HEK293 (cell line): ENCODE measurements at regions not wholly inside any gene's neighbourhood (a gene's known extent, or its start where the extent isn't known, plus 50 kb on each side); places are given as distances from the start of the nearest gene placed in this dataset.

ENCODE experiments used
- HOXA7 ChIP-seq: sonication (generic); formaldehyde crosslinking; IDR thresholded peaks from 2 replicates; pipeline ENCODE4 v1.8.1; 2022; ENCODE audit warnings: missing genetic modification reagents, borderline replicate concordance
- MYNN ChIP-seq: fragments of 450-650 bp; formaldehyde crosslinking; IDR thresholded peaks from 2 replicates; pipeline ENCODE4 v1.5.1; 2016; ENCODE audit warnings: missing biosample characterization, missing genetic modification characterization, borderline replicate concordance
- OVOL3 ChIP-seq: fragments of 450-650 bp; formaldehyde crosslinking; IDR thresholded peaks from 2 replicates; pipeline ENCODE4 v1.5.1; 2016; ENCODE audit warnings: missing biosample characterization, missing genetic modification characterization
- SP7 ChIP-seq: fragments of 450-650 bp; formaldehyde crosslinking; IDR thresholded peaks from 2 replicates; pipeline ENCODE4 v1.5.1; 2016; ENCODE audit warnings: missing biosample characterization, missing genetic modification characterization
- YY2 ChIP-seq: fragments of 450-650 bp; formaldehyde crosslinking; IDR thresholded peaks from 2 replicates; pipeline ENCODE4 v1.5.1; 2016; ENCODE audit warnings: missing biosample characterization, missing genetic modification characterization
- ZNF132 ChIP-seq: fragments of 450-650 bp; formaldehyde crosslinking; IDR thresholded peaks from 2 replicates; pipeline ENCODE4 v1.5.1; 2017; ENCODE audit warnings: missing biosample characterization, missing genetic modification characterization, borderline replicate concordance
- ZNF155 ChIP-seq: fragments of 450-650 bp; formaldehyde crosslinking; IDR thresholded peaks from 2 replicates; pipeline ENCODE4 v1.5.1; 2016; ENCODE audit warnings: missing biosample characterization, missing genetic modification characterization
- ZNF157 ChIP-seq: fragments of 450-650 bp; formaldehyde crosslinking; IDR thresholded peaks from 2 replicates; pipeline ENCODE4 v1.5.1; 2016; ENCODE audit warnings: missing biosample characterization, missing genetic modification characterization
- ZNF169 ChIP-seq: fragments of 450-650 bp; formaldehyde crosslinking; IDR thresholded peaks from 2 replicates; pipeline ENCODE4 v1.5.1; 2016; ENCODE audit warnings: missing biosample characterization, missing genetic modification characterization
- ZNF19 ChIP-seq: fragments of 450-650 bp; formaldehyde crosslinking; IDR thresholded peaks from 2 replicates; pipeline ENCODE4; 2016; ENCODE audit warnings: missing biosample characterization, missing genetic modification characterization, low read depth
- ZNF2 ChIP-seq: fragments of 450-650 bp; formaldehyde crosslinking; IDR thresholded peaks from 2 replicates; pipeline ENCODE4 v1.5.1; 2016; ENCODE audit warnings: missing biosample characterization, missing genetic modification characterization
- ZNF202 ChIP-seq: fragments of 450-650 bp; formaldehyde crosslinking; IDR thresholded peaks from 2 replicates; pipeline ENCODE4 v1.5.1; 2016; ENCODE audit warnings: missing biosample characterization, missing genetic modification characterization, borderline replicate concordance
- ZNF266 ChIP-seq: fragments of 450-650 bp; formaldehyde crosslinking; IDR thresholded peaks from 2 replicates; pipeline ENCODE4 v1.5.1; 2016; ENCODE audit warnings: missing biosample characterization, missing genetic modification characterization, low read depth
- ZNF394 ChIP-seq: fragments of 450-650 bp; formaldehyde crosslinking; IDR thresholded peaks from 2 replicates; pipeline ENCODE4 v1.5.1; 2016; ENCODE audit warnings: missing biosample characterization, missing genetic modification characterization, mild to moderate bottlenecking, moderate library complexity, borderline replicate concordance
- ZNF416 ChIP-seq: fragments of 450-650 bp; formaldehyde crosslinking; IDR thresholded peaks from 2 replicates; pipeline ENCODE4 v1.5.1; 2016; ENCODE audit warnings: missing biosample characterization, missing genetic modification characterization
- ZNF501 ChIP-seq: fragments of 450-650 bp; formaldehyde crosslinking; IDR thresholded peaks from 2 replicates; pipeline ENCODE4 v1.5.1; 2016; ENCODE audit warnings: missing biosample characterization, missing genetic modification characterization
- ZNF561 ChIP-seq: fragments of 450-650 bp; IDR thresholded peaks from 2 replicates; pipeline ENCODE4 v1.5.1; 2018; ENCODE audit warnings: missing biosample characterization, missing genetic modification characterization, borderline replicate concordance
- ZNF610 ChIP-seq: fragments of 450-650 bp; formaldehyde crosslinking; IDR thresholded peaks from 2 replicates; pipeline ENCODE4 v1.5.1; 2016; ENCODE audit warnings: missing biosample characterization, missing genetic modification characterization, borderline replicate concordance
- ZNF658 ChIP-seq: fragments of 450-650 bp; formaldehyde crosslinking; IDR thresholded peaks from 2 replicates; pipeline ENCODE4; 2016; ENCODE audit warnings: missing biosample characterization, missing genetic modification characterization
- ZNF670 ChIP-seq: fragments of 450-650 bp; formaldehyde crosslinking; IDR thresholded peaks from 2 replicates; pipeline ENCODE4 v1.5.1; 2016; ENCODE audit warnings: missing biosample characterization, missing genetic modification characterization, low read depth
- ZNF677 ChIP-seq: fragments of 450-650 bp; IDR thresholded peaks from 2 replicates; pipeline ENCODE4 v1.5.0; 2018; ENCODE audit warnings: missing biosample characterization, mild to moderate bottlenecking, missing genetic modification characterization, moderate library complexity
- ZNF791 ChIP-seq: fragments of 450-650 bp; formaldehyde crosslinking; IDR thresholded peaks from 2 replicates; pipeline ENCODE4 v1.5.1; 2016; ENCODE audit warnings: missing biosample characterization, missing genetic modification characterization
- ZNF792 ChIP-seq: fragments of 450-650 bp; formaldehyde crosslinking; IDR thresholded peaks from 2 replicates; pipeline ENCODE4 v1.5.1; 2016; ENCODE audit warnings: missing biosample characterization, missing genetic modification characterization
- TF ChIP-seq, protein P1 (sequence below): fragments of 450-650 bp; formaldehyde crosslinking; IDR thresholded peaks from 2 replicates; pipeline ENCODE4 v1.5.1; 2016; ENCODE audit warnings: missing biosample characterization, missing genetic modification characterization
- TF ChIP-seq, protein P2 (sequence below): fragments of 450-650 bp; formaldehyde crosslinking; IDR thresholded peaks from 2 replicates; pipeline ENCODE4 v1.5.1; 2016; ENCODE audit warnings: missing biosample characterization, missing genetic modification characterization
- TF ChIP-seq, protein P3 (sequence below): fragments of 450-650 bp; formaldehyde crosslinking; IDR thresholded peaks from 2 replicates; pipeline ENCODE4 v1.5.1; 2017; ENCODE audit warnings: missing biosample characterization, missing genetic modification characterization
- TF ChIP-seq, protein P4 (sequence below): fragments of 450-650 bp; formaldehyde crosslinking; IDR thresholded peaks from 2 replicates; pipeline ENCODE4 v1.5.1; 2017; ENCODE audit warnings: missing biosample characterization, missing genetic modification characterization
- TF ChIP-seq, protein P5 (sequence below): fragments of 450-650 bp; formaldehyde crosslinking; IDR thresholded peaks from 2 replicates; pipeline ENCODE4 v1.5.1; 2016; ENCODE audit warnings: missing biosample characterization, missing genetic modification characterization, borderline replicate concordance
- TF ChIP-seq, protein P6 (sequence below): fragments of 450-650 bp; formaldehyde crosslinking; IDR thresholded peaks from 2 replicates; pipeline ENCODE4 v1.5.1; 2017; ENCODE audit warnings: missing biosample characterization, missing genetic modification characterization
- TF ChIP-seq, protein P7 (sequence below): fragments of 450-650 bp; formaldehyde crosslinking; IDR thresholded peaks from 2 replicates; pipeline ENCODE4 v1.5.1; 2016; ENCODE audit warnings: missing biosample characterization, missing genetic modification characterization

DNA sequence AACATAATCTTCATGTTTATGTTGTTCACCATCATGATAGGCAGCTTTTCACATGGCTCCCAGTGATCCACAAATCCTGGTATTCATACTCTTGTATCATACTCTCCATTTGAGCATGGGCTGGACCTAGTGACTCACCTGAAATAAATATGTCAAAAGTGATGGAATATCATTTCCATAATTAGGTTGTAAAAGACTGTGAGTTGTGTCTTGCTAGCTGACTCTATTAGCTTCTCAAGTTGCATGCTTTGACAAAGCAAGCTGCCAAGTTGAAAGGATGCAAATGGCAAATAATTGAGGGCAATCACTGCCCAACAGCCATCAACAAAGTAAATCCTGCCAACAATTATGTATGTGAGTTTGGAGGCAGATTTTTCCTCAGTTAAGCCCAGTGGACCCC, 300.4 kb downstream of the AHR start (continued):
- TF ChIP-seq, protein P1, sequence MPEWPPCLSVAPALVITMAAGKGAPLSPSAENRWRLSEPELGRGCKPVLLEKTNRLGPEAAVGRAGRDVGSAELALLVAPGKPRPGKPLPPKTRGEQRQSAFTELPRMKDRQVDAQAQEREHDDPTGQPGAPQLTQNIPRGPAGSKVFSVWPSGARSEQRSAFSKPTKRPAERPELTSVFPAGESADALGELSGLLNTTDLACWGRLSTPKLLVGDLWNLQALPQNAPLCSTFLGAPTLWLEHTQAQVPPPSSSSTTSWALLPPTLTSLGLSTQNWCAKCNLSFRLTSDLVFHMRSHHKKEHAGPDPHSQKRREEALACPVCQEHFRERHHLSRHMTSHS (tag by site-specific recombination): no peak
- TF ChIP-seq, protein P2, sequence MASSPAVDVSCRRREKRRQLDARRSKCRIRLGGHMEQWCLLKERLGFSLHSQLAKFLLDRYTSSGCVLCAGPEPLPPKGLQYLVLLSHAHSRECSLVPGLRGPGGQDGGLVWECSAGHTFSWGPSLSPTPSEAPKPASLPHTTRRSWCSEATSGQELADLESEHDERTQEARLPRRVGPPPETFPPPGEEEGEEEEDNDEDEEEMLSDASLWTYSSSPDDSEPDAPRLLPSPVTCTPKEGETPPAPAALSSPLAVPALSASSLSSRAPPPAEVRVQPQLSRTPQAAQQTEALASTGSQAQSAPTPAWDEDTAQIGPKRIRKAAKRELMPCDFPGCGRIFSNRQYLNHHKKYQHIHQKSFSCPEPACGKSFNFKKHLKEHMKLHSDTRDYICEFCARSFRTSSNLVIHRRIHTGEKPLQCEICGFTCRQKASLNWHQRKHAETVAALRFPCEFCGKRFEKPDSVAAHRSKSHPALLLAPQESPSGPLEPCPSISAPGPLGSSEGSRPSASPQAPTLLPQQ (tag by site-specific recombination): peak; percentile 18; the same call in 1 of the 2 replicates
- TF ChIP-seq OVOL3 (no peak), ZNF561 (no peak), ZNF658 (tag by site-specific recombination) (no peak), ZNF610 (tag by site-specific recombination) (no peak), ZNF394 (peak; percentile 46; the same call in 1 of the 2 replicates), HOXA7 (CRISPR knock-in tag) (no peak), ZNF19 (tag by site-specific recombination) (no peak), ZNF155 (tag by site-specific recombination) (no peak), ZNF501 (no peak), ZNF670 (tag by site-specific recombination) (no peak), MYNN (tag by site-specific recombination) (0 out of 2 replicates have a peak, but pooled peaks have one; percentile 17), ZNF416 (no peak), ZNF791 (tag by site-specific recombination) (no peak), ZNF202 (tag by site-specific recombination) (no peak), ZNF169 (tag by site-specific recombination) (no peak), ZNF266 (tag by site-specific recombination) (no peak), ZNF157 (tag by site-specific recombination) (no peak), YY2 (no peak), ZNF677 (no peak), SP7 (tag by site-specific recombination) (peak; percentile 84), ZNF132 (no peak), ZNF792 (tag by site-specific recombination) (no peak), ZNF2 (tag by site-specific recombination) (0 out of 2 replicates have a peak, but pooled peaks have one; percentile 30)
- TF ChIP-seq, protein P3, sequence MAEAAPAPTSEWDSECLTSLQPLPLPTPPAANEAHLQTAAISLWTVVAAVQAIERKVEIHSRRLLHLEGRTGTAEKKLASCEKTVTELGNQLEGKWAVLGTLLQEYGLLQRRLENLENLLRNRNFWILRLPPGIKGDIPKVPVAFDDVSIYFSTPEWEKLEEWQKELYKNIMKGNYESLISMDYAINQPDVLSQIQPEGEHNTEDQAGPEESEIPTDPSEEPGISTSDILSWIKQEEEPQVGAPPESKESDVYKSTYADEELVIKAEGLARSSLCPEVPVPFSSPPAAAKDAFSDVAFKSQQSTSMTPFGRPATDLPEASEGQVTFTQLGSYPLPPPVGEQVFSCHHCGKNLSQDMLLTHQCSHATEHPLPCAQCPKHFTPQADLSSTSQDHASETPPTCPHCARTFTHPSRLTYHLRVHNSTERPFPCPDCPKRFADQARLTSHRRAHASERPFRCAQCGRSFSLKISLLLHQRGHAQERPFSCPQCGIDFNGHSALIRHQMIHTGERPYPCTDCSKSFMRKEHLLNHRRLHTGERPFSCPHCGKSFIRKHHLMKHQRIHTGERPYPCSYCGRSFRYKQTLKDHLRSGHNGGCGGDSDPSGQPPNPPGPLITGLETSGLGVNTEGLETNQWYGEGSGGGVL (tag by site-specific recombination): no peak
- TF ChIP-seq, protein P4, sequence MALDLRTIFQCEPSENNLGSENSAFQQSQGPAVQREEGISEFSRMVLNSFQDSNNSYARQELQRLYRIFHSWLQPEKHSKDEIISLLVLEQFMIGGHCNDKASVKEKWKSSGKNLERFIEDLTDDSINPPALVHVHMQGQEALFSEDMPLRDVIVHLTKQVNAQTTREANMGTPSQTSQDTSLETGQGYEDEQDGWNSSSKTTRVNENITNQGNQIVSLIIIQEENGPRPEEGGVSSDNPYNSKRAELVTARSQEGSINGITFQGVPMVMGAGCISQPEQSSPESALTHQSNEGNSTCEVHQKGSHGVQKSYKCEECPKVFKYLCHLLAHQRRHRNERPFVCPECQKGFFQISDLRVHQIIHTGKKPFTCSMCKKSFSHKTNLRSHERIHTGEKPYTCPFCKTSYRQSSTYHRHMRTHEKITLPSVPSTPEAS: no peak
- TF ChIP-seq, protein P5, sequence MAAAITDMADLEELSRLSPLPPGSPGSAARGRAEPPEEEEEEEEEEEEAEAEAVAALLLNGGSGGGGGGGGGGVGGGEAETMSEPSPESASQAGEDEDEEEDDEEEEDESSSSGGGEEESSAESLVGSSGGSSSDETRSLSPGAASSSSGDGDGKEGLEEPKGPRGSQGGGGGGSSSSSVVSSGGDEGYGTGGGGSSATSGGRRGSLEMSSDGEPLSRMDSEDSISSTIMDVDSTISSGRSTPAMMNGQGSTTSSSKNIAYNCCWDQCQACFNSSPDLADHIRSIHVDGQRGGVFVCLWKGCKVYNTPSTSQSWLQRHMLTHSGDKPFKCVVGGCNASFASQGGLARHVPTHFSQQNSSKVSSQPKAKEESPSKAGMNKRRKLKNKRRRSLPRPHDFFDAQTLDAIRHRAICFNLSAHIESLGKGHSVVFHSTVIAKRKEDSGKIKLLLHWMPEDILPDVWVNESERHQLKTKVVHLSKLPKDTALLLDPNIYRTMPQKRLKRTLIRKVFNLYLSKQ (tag by site-specific recombination): no peak
- TF ChIP-seq, protein P6, sequence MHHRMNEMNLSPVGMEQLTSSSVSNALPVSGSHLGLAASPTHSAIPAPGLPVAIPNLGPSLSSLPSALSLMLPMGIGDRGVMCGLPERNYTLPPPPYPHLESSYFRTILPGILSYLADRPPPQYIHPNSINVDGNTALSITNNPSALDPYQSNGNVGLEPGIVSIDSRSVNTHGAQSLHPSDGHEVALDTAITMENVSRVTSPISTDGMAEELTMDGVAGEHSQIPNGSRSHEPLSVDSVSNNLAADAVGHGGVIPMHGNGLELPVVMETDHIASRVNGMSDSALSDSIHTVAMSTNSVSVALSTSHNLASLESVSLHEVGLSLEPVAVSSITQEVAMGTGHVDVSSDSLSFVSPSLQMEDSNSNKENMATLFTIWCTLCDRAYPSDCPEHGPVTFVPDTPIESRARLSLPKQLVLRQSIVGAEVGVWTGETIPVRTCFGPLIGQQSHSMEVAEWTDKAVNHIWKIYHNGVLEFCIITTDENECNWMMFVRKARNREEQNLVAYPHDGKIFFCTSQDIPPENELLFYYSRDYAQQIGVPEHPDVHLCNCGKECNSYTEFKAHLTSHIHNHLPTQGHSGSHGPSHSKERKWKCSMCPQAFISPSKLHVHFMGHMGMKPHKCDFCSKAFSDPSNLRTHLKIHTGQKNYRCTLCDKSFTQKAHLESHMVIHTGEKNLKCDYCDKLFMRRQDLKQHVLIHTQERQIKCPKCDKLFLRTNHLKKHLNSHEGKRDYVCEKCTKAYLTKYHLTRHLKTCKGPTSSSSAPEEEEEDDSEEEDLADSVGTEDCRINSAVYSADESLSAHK: no peak
- TF ChIP-seq, protein P7, sequence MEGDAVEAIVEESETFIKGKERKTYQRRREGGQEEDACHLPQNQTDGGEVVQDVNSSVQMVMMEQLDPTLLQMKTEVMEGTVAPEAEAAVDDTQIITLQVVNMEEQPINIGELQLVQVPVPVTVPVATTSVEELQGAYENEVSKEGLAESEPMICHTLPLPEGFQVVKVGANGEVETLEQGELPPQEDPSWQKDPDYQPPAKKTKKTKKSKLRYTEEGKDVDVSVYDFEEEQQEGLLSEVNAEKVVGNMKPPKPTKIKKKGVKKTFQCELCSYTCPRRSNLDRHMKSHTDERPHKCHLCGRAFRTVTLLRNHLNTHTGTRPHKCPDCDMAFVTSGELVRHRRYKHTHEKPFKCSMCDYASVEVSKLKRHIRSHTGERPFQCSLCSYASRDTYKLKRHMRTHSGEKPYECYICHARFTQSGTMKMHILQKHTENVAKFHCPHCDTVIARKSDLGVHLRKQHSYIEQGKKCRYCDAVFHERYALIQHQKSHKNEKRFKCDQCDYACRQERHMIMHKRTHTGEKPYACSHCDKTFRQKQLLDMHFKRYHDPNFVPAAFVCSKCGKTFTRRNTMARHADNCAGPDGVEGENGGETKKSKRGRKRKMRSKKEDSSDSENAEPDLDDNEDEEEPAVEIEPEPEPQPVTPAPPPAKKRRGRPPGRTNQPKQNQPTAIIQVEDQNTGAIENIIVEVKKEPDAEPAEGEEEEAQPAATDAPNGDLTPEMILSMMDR (tag by site-specific recombination): no peak
